ENCODE measurements at regions not wholly inside any gene's neighbourhood (a gene's known extent, or its start where the extent isn't known, plus 50 kb on each side); places are given as distances from the start of the nearest gene placed in this dataset.
"Not testable (repeated sequence)": the region's sequence is repeated elsewhere in the genome, so short reads cannot be mapped to it uniquely, and the experiment has no call there.

- H3K27me3 ChIP-seq (ENCODE audit: control insufficient read depth, insufficient read depth, low read length); H3K4me3 ChIP-seq (ENCODE audit: low read depth, low read length); H3K4me2 ChIP-seq (ENCODE audit: low read length); H3K9me3 ChIP-seq (ENCODE audit: control insufficient read depth, low read length); H3K9ac ChIP-seq; H2AFZ ChIP-seq; H3K79me2 ChIP-seq; H3K36me3 ChIP-seq (ENCODE audit: control insufficient read depth, insufficient read depth, low read length): not testable (repeated sequence)
- Histone ChIP-seq H3K27ac (peak overlapping the region; percentile 20), H3K4me1 (peaks cover 17% of the 10 kb centered on the region)
Measured at GRCh38 chr16:21361612-21362227, 83.6 kb upstream of the CRYM start.

DNA sequence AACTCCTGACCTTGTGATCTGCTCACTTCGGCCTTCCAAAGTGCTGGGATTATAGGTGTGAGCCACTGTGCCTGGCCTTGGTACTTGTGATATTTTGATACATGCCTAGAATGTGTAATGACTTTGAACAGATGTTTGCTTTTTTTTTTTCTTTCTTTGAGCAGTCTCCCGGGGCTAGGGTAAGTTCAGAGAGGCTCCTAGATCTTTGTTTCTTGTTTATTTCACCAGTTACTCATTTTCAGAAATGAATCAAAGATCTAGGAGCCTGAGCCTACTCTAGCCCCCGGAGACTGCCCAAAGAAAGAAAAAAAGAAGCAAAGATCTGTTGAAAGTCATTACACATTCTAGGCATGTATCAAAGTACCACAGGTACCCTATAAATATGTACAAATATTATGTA lies 83.0 kb upstream of the CRYM start:
- H3K36me3 ChIP-seq (ENCODE audit: control insufficient read depth, insufficient read depth, low read length); H3K4me2 ChIP-seq (ENCODE audit: low read length); H3K9ac ChIP-seq; H3K27me3 ChIP-seq (ENCODE audit: control insufficient read depth, insufficient read depth, low read length); H3K79me2 ChIP-seq; H3K4me3 ChIP-seq (ENCODE audit: low read depth, low read length); H3K9me3 ChIP-seq (ENCODE audit: control insufficient read depth, low read length); H2AFZ ChIP-seq; H3K27ac ChIP-seq: not testable (repeated sequence)
- peaks cover 17% of the 10 kb centered on the region for H3K4me1 ChIP-seq

- not testable (repeated sequence) for H3K36me3 ChIP-seq (ENCODE audit: control insufficient read depth, insufficient read depth, low read length); H3K9me3 ChIP-seq (ENCODE audit: control insufficient read depth, low read length); H3K79me2 ChIP-seq; H3K27me3 ChIP-seq (ENCODE audit: control insufficient read depth, insufficient read depth, low read length); H3K27ac ChIP-seq; H3K4me2 ChIP-seq (ENCODE audit: low read length); H3K4me3 ChIP-seq (ENCODE audit: low read depth, low read length); H3K9ac ChIP-seq; H2AFZ ChIP-seq
- H3K4me1 ChIP-seq, result peaks cover 17% of the 10 kb centered on the region
Measured at GRCh38 chr16:21359513-21359912, 81.4 kb upstream of the CRYM start.

DNA sequence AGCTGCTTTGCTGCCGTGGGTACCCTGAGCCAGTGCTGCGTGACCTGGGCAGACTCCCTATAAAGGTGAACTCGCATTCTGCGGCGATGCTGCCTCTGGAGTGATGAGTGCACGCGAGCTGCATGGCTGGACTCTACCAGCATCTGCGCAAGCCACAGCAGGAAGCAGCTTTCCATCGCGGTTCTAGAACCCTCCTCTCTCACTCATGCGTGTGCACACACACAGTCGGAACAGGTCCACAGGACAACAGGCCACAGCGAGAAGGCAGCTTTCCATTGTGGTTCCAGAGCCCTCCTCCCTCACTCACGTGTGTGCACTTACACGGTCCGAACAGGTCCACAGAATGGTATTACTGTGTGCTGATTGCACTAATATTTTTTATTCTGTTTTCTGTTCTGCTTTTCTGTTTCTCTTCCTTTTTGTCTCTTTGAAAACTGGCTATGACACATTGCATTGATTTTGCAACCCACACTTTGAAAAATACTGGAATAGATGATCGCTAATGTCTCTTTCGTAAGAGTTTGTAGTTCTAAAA lies 80.2 kb upstream of the CRYM start:
- H2AFZ ChIP-seq; H3K4me2 ChIP-seq (ENCODE audit: low read length); H3K4me3 ChIP-seq (ENCODE audit: low read depth, low read length); H3K79me2 ChIP-seq; H3K27ac ChIP-seq; H3K9ac ChIP-seq; H3K9me3 ChIP-seq (ENCODE audit: control insufficient read depth, low read length); H3K27me3 ChIP-seq (ENCODE audit: control insufficient read depth, insufficient read depth, low read length); H3K36me3 ChIP-seq (ENCODE audit: control insufficient read depth, insufficient read depth, low read length): not testable (repeated sequence)
- H3K4me1 ChIP-seq, result peaks cover 17% of the 10 kb centered on the region

DNA sequence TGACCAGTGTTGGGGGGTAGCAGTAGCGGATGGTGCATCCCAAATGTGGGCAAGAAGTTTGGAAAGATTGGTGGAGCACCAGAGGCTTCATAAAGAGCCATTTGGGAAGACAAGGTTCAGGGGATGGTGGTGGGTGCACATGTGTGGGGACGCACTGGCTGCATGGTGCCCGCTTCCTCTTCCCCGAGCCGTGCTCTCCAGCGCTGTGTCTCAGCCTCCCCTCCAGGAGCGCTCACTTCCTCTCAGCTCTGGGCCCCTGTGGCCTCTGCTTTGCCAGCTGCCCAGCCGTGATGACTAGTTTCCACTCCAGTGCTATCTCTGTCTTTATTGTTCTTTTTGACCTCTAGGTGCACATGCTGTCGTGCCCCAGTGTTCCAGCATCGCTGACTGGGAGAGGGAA lies 78.2 kb upstream of the CRYM start:
- H2AFZ ChIP-seq; H3K4me3 ChIP-seq (ENCODE audit: low read depth, low read length); H3K4me1 ChIP-seq; H3K27me3 ChIP-seq (ENCODE audit: control insufficient read depth, insufficient read depth, low read length); H3K27ac ChIP-seq; H3K9me3 ChIP-seq (ENCODE audit: control insufficient read depth, low read length); H3K36me3 ChIP-seq (ENCODE audit: control insufficient read depth, insufficient read depth, low read length); H3K4me2 ChIP-seq (ENCODE audit: low read length); H3K79me2 ChIP-seq; H3K9ac ChIP-seq: not testable (repeated sequence)

GRCh38 chr16:21351433-21351832 lies 73.3 kb upstream of the CRYM start:
- not testable (repeated sequence) for H3K9ac ChIP-seq; H2AFZ ChIP-seq; H3K9me3 ChIP-seq (ENCODE audit: control insufficient read depth, low read length); H3K4me1 ChIP-seq; H3K27me3 ChIP-seq (ENCODE audit: control insufficient read depth, insufficient read depth, low read length); H3K79me2 ChIP-seq; H3K4me3 ChIP-seq (ENCODE audit: low read depth, low read length); H3K27ac ChIP-seq; H3K36me3 ChIP-seq (ENCODE audit: control insufficient read depth, insufficient read depth, low read length); H3K4me2 ChIP-seq (ENCODE audit: low read length)

DNA sequence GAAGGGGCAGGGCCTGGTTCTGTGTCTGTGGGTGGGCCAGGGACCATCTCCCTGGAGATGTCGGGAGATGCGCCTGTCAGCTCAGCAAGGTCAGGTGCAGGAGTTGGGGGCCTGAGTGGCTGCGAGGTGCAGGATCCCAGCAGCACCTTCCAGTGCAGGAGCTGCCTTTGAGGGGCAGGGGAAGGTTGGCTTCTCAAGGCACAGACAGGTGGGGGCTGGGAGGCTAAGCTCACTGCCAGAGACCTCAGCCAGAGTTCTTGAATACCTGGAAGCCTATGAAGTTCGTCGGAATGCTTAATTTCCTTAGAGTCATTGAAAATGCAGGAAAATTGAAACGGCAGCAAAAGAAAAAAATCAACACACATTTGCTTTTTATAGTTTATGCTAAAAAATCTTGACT lies 72.8 kb upstream of the CRYM start:
- H3K4me1 ChIP-seq; H3K9me3 ChIP-seq (ENCODE audit: control insufficient read depth, low read length); H3K4me2 ChIP-seq (ENCODE audit: low read length); H3K79me2 ChIP-seq; H3K27me3 ChIP-seq (ENCODE audit: control insufficient read depth, insufficient read depth, low read length); H3K27ac ChIP-seq; H3K36me3 ChIP-seq (ENCODE audit: control insufficient read depth, insufficient read depth, low read length); H2AFZ ChIP-seq; H3K9ac ChIP-seq; H3K4me3 ChIP-seq (ENCODE audit: low read depth, low read length): not testable (repeated sequence)

- H3K4me2 ChIP-seq (ENCODE audit: low read length); H3K36me3 ChIP-seq (ENCODE audit: control insufficient read depth, insufficient read depth, low read length); H3K4me3 ChIP-seq (ENCODE audit: low read depth, low read length); H3K27me3 ChIP-seq (ENCODE audit: control insufficient read depth, insufficient read depth, low read length); H3K9me3 ChIP-seq (ENCODE audit: control insufficient read depth, low read length); H3K79me2 ChIP-seq; H3K4me1 ChIP-seq; H3K27ac ChIP-seq; H2AFZ ChIP-seq; H3K9ac ChIP-seq: not testable (repeated sequence)
Measured at GRCh38 chr16:21349336-21349735, 71.2 kb upstream of the CRYM start.

GRCh38 chr16:21348815-21349214 lies 70.7 kb upstream of the CRYM start:
- not testable (repeated sequence) for H3K27me3 ChIP-seq (ENCODE audit: control insufficient read depth, insufficient read depth, low read length); H3K36me3 ChIP-seq (ENCODE audit: control insufficient read depth, insufficient read depth, low read length); H3K4me3 ChIP-seq (ENCODE audit: low read depth, low read length); H3K9ac ChIP-seq; H3K4me1 ChIP-seq; H3K27ac ChIP-seq; H3K79me2 ChIP-seq; H2AFZ ChIP-seq; H3K4me2 ChIP-seq (ENCODE audit: low read length); H3K9me3 ChIP-seq (ENCODE audit: control insufficient read depth, low read length)

GRCh38 chr16:21347538-21347937 lies 69.4 kb upstream of the CRYM start:
- H3K4me3 ChIP-seq (ENCODE audit: low read depth, low read length); H3K4me1 ChIP-seq; H3K79me2 ChIP-seq; H3K9me3 ChIP-seq (ENCODE audit: control insufficient read depth, low read length); H3K4me2 ChIP-seq (ENCODE audit: low read length); H3K27me3 ChIP-seq (ENCODE audit: control insufficient read depth, insufficient read depth, low read length); H2AFZ ChIP-seq; H3K9ac ChIP-seq; H3K36me3 ChIP-seq (ENCODE audit: control insufficient read depth, insufficient read depth, low read length); H3K27ac ChIP-seq: not testable (repeated sequence)

- not testable (repeated sequence) for H2AFZ ChIP-seq; H3K4me1 ChIP-seq; H3K4me2 ChIP-seq (ENCODE audit: low read length); H3K9ac ChIP-seq; H3K79me2 ChIP-seq; H3K27ac ChIP-seq; H3K4me3 ChIP-seq (ENCODE audit: low read depth, low read length); H3K36me3 ChIP-seq (ENCODE audit: control insufficient read depth, insufficient read depth, low read length); H3K9me3 ChIP-seq (ENCODE audit: control insufficient read depth, low read length); H3K27me3 ChIP-seq (ENCODE audit: control insufficient read depth, insufficient read depth, low read length)
Measured at GRCh38 chr16:21346756-21347491, 68.8 kb upstream of the CRYM start.
